ENCODE measurements at regions not wholly inside any gene's neighbourhood (a gene's known extent, or its start where the extent isn't known, plus 50 kb on each side); places are given as distances from the start of the nearest gene placed in this dataset.

DNA sequence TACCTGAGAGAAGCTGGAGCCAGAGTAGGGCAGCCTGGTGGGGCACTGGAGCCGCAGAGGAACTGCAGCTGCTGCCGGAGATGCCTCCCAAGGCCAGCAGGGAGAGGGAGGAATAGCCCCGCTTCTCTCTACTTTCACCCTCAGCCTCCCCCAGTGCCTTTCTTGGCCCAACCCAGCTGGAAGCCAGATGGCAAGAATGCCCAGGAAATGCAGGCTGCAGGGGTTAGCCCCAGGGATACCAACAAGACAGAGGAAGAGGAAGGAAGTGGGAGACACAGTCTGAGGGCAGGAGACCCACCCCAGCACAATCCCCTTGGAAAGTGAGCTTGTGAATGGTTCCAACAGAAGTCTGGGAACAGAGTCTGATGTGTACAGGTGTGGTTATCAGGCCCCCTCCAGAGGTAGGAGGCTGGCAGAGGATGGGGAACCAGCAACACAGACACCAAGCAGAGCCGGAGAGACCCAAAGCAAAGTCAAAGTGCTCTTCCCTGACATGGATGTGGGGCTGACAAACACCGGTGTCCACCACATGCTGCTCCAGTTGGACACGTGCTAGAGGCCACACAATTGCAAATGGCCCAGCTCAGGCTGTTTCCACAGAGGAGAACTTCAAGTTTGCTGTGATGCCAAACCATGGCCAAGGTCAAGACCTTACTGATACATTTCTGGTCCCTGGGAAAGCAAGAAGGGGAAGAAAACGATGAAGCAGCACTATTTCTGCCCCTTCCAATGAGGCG is 418.8 kb upstream of the PROK2 start:
- H3K27me3 Mint-ChIP-seq (ENCODE audit: insufficient read depth, low read depth, poor library complexity): peaks cover 5% of the 10 kb centered on the region
- no peaks in the 10 kb centered on the region for H3K79me2 ChIP-seq (replicated peaks; ENCODE audit: insufficient read depth)
- peaks cover 9% of the 10 kb centered on the region for H3K4me1 Mint-ChIP-seq
- peak overlapping the region; percentile 63 for H2AFZ ChIP-seq
- no peak overlapping the region for H3K4me3 Mint-ChIP-seq
- no peak overlapping the region for H3K27ac ChIP-seq (ENCODE audit: low read depth)
- DNase-seq (ENCODE audit: low spot score) (no peak), ATAC-seq (no peak)
- H4K20me1 ChIP-seq (replicated peaks; ENCODE audit: insufficient read depth): no peaks in the 10 kb centered on the region
- no peak overlapping the region for H3K4me2 ChIP-seq
- no peak overlapping the region for H3K27ac Mint-ChIP-seq
- peaks cover 11% of the 10 kb centered on the region for H3K36me3 Mint-ChIP-seq (ENCODE audit: low read depth)
- TF ChIP-seq JUNB (IDR thresholded peaks at IDR 0.05; ENCODE audit: unreplicated experiment): no peak
- no peak for TF ChIP-seq CREB1 (CRISPR knock-in tag; IDR thresholded peaks at IDR 0.05; ENCODE audit: low read depth)
- no peak for TF ChIP-seq STAT1 (IDR thresholded peaks at IDR 0.05; ENCODE audit: unreplicated experiment)
- TF ChIP-seq ZNF114 (CRISPR knock-in tag; IDR thresholded peaks at IDR 0.05): no peak
- no peak for TF ChIP-seq EZH2phosphoT487 (IDR thresholded peaks at IDR 0.05; ENCODE audit: unreplicated experiment)
- TF ChIP-seq, protein P1, sequence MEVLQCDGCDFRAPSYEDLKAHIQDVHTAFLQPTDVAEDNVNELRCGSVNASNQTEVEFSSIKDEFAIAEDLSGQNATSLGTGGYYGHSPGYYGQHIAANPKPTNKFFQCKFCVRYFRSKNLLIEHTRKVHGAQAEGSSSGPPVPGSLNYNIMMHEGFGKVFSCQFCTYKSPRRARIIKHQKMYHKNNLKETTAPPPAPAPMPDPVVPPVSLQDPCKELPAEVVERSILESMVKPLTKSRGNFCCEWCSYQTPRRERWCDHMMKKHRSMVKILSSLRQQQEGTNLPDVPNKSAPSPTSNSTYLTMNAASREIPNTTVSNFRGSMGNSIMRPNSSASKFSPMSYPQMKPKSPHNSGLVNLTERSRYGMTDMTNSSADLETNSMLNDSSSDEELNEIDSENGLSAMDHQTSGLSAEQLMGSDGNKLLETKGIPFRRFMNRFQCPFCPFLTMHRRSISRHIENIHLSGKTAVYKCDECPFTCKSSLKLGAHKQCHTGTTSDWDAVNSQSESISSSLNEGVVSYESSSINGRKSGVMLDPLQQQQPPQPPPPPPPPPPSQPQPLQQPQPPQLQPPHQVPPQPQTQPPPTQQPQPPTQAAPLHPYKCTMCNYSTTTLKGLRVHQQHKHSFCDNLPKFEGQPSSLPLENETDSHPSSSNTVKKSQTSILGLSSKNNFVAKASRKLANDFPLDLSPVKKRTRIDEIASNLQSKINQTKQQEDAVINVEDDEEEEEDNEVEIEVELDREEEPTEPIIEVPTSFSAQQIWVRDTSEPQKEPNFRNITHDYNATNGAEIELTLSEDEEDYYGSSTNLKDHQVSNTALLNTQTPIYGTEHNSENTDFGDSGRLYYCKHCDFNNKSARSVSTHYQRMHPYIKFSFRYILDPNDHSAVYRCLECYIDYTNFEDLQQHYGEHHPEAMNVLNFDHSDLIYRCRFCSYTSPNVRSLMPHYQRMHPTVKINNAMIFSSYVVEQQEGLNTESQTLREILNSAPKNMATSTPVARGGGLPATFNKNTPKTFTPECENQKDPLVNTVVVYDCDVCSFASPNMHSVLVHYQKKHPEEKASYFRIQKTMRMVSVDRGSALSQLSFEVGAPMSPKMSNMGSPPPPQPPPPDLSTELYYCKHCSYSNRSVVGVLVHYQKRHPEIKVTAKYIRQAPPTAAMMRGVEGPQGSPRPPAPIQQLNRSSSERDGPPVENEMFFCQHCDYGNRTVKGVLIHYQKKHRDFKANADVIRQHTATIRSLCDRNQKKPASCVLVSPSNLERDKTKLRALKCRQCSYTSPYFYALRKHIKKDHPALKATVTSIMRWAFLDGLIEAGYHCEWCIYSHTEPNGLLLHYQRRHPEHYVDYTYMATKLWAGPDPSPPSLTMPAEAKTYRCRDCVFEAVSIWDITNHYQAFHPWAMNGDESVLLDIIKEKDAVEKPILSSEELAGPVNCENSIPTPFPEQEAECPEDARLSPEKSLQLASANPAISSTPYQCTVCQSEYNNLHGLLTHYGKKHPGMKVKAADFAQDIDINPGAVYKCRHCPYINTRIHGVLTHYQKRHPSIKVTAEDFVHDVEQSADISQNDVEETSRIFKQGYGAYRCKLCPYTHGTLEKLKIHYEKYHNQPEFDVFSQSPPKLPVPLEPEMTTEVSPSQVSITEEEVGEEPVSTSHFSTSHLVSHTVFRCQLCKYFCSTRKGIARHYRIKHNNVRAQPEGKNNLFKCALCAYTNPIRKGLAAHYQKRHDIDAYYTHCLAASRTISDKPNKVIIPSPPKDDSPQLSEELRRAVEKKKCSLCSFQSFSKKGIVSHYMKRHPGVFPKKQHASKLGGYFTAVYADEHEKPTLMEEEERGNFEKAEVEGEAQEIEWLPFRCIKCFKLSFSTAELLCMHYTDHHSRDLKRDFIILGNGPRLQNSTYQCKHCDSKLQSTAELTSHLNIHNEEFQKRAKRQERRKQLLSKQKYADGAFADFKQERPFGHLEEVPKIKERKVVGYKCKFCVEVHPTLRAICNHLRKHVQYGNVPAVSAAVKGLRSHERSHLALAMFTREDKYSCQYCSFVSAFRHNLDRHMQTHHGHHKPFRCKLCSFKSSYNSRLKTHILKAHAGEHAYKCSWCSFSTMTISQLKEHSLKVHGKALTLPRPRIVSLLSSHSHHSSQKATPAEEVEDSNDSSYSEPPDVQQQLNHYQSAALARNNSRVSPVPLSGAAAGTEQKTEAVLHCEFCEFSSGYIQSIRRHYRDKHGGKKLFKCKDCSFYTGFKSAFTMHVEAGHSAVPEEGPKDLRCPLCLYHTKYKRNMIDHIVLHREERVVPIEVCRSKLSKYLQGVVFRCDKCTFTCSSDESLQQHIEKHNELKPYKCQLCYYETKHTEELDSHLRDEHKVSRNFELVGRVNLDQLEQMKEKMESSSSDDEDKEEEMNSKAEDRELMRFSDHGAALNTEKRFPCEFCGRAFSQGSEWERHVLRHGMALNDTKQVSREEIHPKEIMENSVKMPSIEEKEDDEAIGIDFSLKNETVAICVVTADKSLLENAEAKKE (CRISPR knock-in tag; IDR thresholded peaks at IDR 0.05): no peak
- TF ChIP-seq, protein P2, sequence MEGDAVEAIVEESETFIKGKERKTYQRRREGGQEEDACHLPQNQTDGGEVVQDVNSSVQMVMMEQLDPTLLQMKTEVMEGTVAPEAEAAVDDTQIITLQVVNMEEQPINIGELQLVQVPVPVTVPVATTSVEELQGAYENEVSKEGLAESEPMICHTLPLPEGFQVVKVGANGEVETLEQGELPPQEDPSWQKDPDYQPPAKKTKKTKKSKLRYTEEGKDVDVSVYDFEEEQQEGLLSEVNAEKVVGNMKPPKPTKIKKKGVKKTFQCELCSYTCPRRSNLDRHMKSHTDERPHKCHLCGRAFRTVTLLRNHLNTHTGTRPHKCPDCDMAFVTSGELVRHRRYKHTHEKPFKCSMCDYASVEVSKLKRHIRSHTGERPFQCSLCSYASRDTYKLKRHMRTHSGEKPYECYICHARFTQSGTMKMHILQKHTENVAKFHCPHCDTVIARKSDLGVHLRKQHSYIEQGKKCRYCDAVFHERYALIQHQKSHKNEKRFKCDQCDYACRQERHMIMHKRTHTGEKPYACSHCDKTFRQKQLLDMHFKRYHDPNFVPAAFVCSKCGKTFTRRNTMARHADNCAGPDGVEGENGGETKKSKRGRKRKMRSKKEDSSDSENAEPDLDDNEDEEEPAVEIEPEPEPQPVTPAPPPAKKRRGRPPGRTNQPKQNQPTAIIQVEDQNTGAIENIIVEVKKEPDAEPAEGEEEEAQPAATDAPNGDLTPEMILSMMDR (conservative IDR thresholded peaks at IDR 0.05; ENCODE audit: low read depth in 2 of 2): no peak
- TF ChIP-seq NANOG (IDR thresholded peaks at IDR 0.05; ENCODE audit: borderline replicate concordance): no peak
- no peak for TF ChIP-seq ZNF331 (CRISPR knock-in tag; IDR thresholded peaks at IDR 0.05; ENCODE audit: low read depth)
- TF ChIP-seq, protein P3, sequence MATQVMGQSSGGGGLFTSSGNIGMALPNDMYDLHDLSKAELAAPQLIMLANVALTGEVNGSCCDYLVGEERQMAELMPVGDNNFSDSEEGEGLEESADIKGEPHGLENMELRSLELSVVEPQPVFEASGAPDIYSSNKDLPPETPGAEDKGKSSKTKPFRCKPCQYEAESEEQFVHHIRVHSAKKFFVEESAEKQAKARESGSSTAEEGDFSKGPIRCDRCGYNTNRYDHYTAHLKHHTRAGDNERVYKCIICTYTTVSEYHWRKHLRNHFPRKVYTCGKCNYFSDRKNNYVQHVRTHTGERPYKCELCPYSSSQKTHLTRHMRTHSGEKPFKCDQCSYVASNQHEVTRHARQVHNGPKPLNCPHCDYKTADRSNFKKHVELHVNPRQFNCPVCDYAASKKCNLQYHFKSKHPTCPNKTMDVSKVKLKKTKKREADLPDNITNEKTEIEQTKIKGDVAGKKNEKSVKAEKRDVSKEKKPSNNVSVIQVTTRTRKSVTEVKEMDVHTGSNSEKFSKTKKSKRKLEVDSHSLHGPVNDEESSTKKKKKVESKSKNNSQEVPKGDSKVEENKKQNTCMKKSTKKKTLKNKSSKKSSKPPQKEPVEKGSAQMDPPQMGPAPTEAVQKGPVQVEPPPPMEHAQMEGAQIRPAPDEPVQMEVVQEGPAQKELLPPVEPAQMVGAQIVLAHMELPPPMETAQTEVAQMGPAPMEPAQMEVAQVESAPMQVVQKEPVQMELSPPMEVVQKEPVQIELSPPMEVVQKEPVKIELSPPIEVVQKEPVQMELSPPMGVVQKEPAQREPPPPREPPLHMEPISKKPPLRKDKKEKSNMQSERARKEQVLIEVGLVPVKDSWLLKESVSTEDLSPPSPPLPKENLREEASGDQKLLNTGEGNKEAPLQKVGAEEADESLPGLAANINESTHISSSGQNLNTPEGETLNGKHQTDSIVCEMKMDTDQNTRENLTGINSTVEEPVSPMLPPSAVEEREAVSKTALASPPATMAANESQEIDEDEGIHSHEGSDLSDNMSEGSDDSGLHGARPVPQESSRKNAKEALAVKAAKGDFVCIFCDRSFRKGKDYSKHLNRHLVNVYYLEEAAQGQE (IDR thresholded peaks at IDR 0.05; ENCODE audit: unreplicated experiment): no peak
- TF ChIP-seq POLR2AphosphoS5 (IDR thresholded peaks at IDR 0.05; ENCODE audit: low read depth): no peak
- no peak for TF ChIP-seq EZH2 (IDR thresholded peaks at IDR 0.05; ENCODE audit: low read depth, unreplicated experiment)
- TF ChIP-seq, protein P4, sequence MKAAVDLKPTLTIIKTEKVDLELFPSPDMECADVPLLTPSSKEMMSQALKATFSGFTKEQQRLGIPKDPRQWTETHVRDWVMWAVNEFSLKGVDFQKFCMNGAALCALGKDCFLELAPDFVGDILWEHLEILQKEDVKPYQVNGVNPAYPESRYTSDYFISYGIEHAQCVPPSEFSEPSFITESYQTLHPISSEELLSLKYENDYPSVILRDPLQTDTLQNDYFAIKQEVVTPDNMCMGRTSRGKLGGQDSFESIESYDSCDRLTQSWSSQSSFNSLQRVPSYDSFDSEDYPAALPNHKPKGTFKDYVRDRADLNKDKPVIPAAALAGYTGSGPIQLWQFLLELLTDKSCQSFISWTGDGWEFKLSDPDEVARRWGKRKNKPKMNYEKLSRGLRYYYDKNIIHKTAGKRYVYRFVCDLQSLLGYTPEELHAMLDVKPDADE (IDR thresholded peaks at IDR 0.05): no peak
- H3K4me3 ChIP-seq: no peak overlapping the region
- peaks cover 24% of the 10 kb centered on the region for H3K9me3 Mint-ChIP-seq
- H3K4me1 ChIP-seq (ENCODE audit: insufficient read depth): no peaks in the 10 kb centered on the region
- no peaks in the 10 kb centered on the region for H3F3A ChIP-seq (replicated peaks; ENCODE audit: low read depth)
- 0 out of 2 replicates have a peak, but pooled peaks cover 4% of the 10 kb centered on the region for H3K9me2 ChIP-seq (ENCODE audit: insufficient read depth)
- no peaks in the 10 kb centered on the region for H3K36me3 ChIP-seq (ENCODE audit: insufficient read depth)
- no peaks in the 10 kb centered on the region for H3K27me3 ChIP-seq (ENCODE audit: insufficient read depth)
